Neutrophil (primary cell): ENCODE measurements at regions not wholly inside any gene's neighbourhood (a gene's known extent, or its start where the extent isn't known, plus 50 kb on each side); places are given as distances from the start of the nearest gene placed in this dataset.

Source experiments
- H3K27ac ChIP-seq: fragments of 200-600 bp; sonication (generic); 2 replicates; pipeline ENCODE4 v1.5.1; 2016; ENCODE audit warnings: mild to moderate bottlenecking, moderate library complexity
- H3K27me3 ChIP-seq: fragments of 200-600 bp; sonication (generic); 2 replicates; pipeline ENCODE4 v1.6.0; 2016; ENCODE audit warnings: mild to moderate bottlenecking
- H3K36me3 ChIP-seq: fragments of 200-600 bp; sonication (generic); 2 replicates; pipeline ENCODE4 v1.5.1; 2017
- H3K4me1 ChIP-seq, 2 experiments: fragments of 200-600 bp in 1 of 2; sonication (generic) in 1 of 2; 1 replicate in 1 of 2; 2 replicates in 1 of 2; pipeline versions ENCODE4 v1.5.1 to v1.6.1; 2013 to 2016; ENCODE audit warnings: low read depth in 1 of 2, low read length in 1 of 2, mild to moderate bottlenecking in 1 of 2, moderate library complexity in 1 of 2; ENCODE audit not compliant: control insufficient read depth in 1 of 2, insufficient read depth in 1 of 2
- H3K4me3 ChIP-seq, 2 experiments: fragments of 200-600 bp in 1 of 2; sonication (generic) in 1 of 2; 1 replicate in 1 of 2; 2 replicates in 1 of 2; pipeline ENCODE4 v1.5.1; 2013 to 2016; ENCODE audit warnings: low read depth in 1 of 2, low read length in 1 of 2, mild to moderate bottlenecking in 1 of 2, moderate library complexity in 1 of 2
- H3K9me3 ChIP-seq: fragments of 200-600 bp; sonication (generic); 2 replicates; pipeline ENCODE4 v1.5.1; 2016
- CTCF ChIP-seq: fragments of 200-600 bp; sonication (generic); IDR thresholded peaks from 2 replicates; pipeline ENCODE4 v1.5.1; 2016; ENCODE audit warnings: antibody characterized with exemption

- no peaks in the 10 kb centered on the region for H3K27me3 ChIP-seq
- H3K36me3 ChIP-seq: no peaks in the 10 kb centered on the region
- H3K4me3 ChIP-seq: no peak overlapping the region
- no peak for TF ChIP-seq CTCF
- no peaks in the 10 kb centered on the region for H3K9me3 ChIP-seq
- H3K4me1 ChIP-seq: peaks cover 7 to 9% of the 10 kb centered on the region in 2 experiments
- no peak overlapping the region for H3K27ac ChIP-seq
Measured at GRCh38 chr3:117495620-117496019, 786.0 kb downstream of the TUSC7 start.

GRCh38 chr3:117499189-117499870, 789.8 kb downstream of the TUSC7 start:
- no peak for TF ChIP-seq CTCF
- Histone ChIP-seq H3K4me1 (no peaks in the 10 kb centered on the region), H3K36me3 (no peaks in the 10 kb centered on the region), H3K4me3 (no peak overlapping the region), H3K27me3 (no peaks in the 10 kb centered on the region), H3K27ac (no peak overlapping the region), H3K9me3 (no peaks in the 10 kb centered on the region)

- Histone ChIP-seq H3K27ac (no peak overlapping the region), H3K36me3 (no peaks in the 10 kb centered on the region), H3K4me1 (no peaks in the 10 kb centered on the region), H3K27me3 (no peaks in the 10 kb centered on the region), H3K4me3 (no peak overlapping the region), H3K9me3 (no peaks in the 10 kb centered on the region)
- no peak for TF ChIP-seq CTCF
Measured at GRCh38 chr3:117507958-117508357, 798.4 kb downstream of the TUSC7 start.

GRCh38 chr3:117509858-117510257, 800.3 kb downstream of the TUSC7 start:
- Histone ChIP-seq H3K4me1 (no peaks in the 10 kb centered on the region), H3K36me3 (no peaks in the 10 kb centered on the region), H3K4me3 (no peak overlapping the region), H3K27ac (no peak overlapping the region), H3K27me3 (no peaks in the 10 kb centered on the region), H3K9me3 (no peaks in the 10 kb centered on the region)
- TF ChIP-seq CTCF: no peak

GRCh38 chr3:117510396-117510795, 800.8 kb downstream of the TUSC7 start:
- Histone ChIP-seq H3K36me3 (no peaks in the 10 kb centered on the region), H3K4me1 (no peaks in the 10 kb centered on the region), H3K27me3 (no peaks in the 10 kb centered on the region), H3K27ac (no peak overlapping the region), H3K4me3 (no peak overlapping the region), H3K9me3 (no peaks in the 10 kb centered on the region)
- no peak for TF ChIP-seq CTCF
